AG09319 (cell line): ENCODE measurements at regions not wholly inside any gene's neighbourhood (a gene's known extent, or its start where the extent isn't known, plus 50 kb on each side); places are given as distances from the start of the nearest gene placed in this dataset.

ENCODE experiments used
- DNase-seq: peaks from one replicate; pipeline ENCODE4 v3.0.0-alpha.2; 2010; ENCODE audit warnings: low read depth; ENCODE audit errors: extremely low read depth
- CTCF ChIP-seq: IDR thresholded peaks from 2 replicates; pipeline ENCODE4 v1.5.1; 2011; ENCODE audit warnings: low read depth, mild to moderate bottlenecking, inconsistent platforms, low read length, moderate library complexity

GRCh38 chr13:22748866-22749577 lies 431.8 kb upstream of the SGCG start:
- no peak for DNase-seq

GRCh38 chr13:22749626-22750025 lies 431.2 kb upstream of the SGCG start:
- no peak for DNase-seq
- TF ChIP-seq CTCF = no peak

More at GRCh38 chr13:22748866-22749577, 431.8 kb upstream of the SGCG start:
- no peak for TF ChIP-seq CTCF

- no peak; the same call in none of the 2 replicates for TF ChIP-seq CTCF
- no peak for DNase-seq
Measured at GRCh38 chr13:22757530-22758120, 423.2 kb upstream of the SGCG start.

GRCh38 chr13:22758245-22758644 lies 422.5 kb upstream of the SGCG start:
- no peak for DNase-seq

GRCh38 chr13:22761709-22762108 lies 419.1 kb upstream of the SGCG start:
- no peak for DNase-seq
- no peak for TF ChIP-seq CTCF

More at GRCh38 chr13:22758245-22758644, 422.5 kb upstream of the SGCG start:
- no peak for TF ChIP-seq CTCF

- TF ChIP-seq CTCF = no peak
- no peak for DNase-seq
Measured at GRCh38 chr13:22765547-22765946, 415.2 kb upstream of the SGCG start.

- TF ChIP-seq CTCF = no peak
- DNase-seq = no peak
Measured at GRCh38 chr13:22770891-22771290, 409.9 kb upstream of the SGCG start.
